AG09309 (cell line): ENCODE measurements at regions not wholly inside any gene's neighbourhood (a gene's known extent, or its start where the extent isn't known, plus 50 kb on each side); places are given as distances from the start of the nearest gene placed in this dataset.
A peak's percentile ranks its signal among the peaks of the same experiment; 100 is the strongest.

Experiments used
- DNase-seq: peaks from one replicate; pipeline ENCODE4 v3.0.0-alpha.2; 2010; ENCODE audit warnings: low read depth
- H3K4me3 ChIP-seq: 2 replicates; pipeline ENCODE4 v1.5.1; 2011; ENCODE audit warnings: mild to moderate bottlenecking, low read depth, low read length, moderate library complexity; ENCODE audit not compliant: control insufficient read depth
- TF ChIP-seq, protein P1 (sequence below): IDR thresholded peaks from 2 replicates; pipeline ENCODE4 v1.5.1; 2011; ENCODE audit warnings: mild to moderate bottlenecking, low read depth, low read length, inconsistent platforms; ENCODE audit not compliant: insufficient read depth, control insufficient read depth; ENCODE audit errors: missing control alignments

DNA sequence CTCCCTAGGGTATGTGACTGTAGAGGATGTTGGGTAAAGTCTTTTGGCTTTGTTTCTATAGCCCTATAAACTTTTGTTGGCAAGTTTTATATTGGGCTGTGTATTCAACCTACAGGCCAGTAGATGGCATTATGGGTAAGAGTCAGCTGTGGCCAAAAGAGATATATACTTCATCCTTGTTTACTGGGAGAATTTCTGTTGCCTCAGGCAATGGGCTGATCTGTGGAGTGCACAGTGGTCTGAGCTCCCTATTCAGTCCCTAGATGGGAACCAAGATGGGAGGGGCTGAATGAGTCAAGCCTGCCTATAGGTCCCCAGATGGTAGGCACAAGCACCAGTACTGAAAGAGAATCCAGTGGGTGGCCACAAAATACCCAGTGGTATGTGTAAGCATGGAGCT lies 580.6 kb downstream of the EPHA5 start:
- H3K4me3 ChIP-seq, result no peak overlapping the region
- no peak for DNase-seq
- TF ChIP-seq, protein P1, sequence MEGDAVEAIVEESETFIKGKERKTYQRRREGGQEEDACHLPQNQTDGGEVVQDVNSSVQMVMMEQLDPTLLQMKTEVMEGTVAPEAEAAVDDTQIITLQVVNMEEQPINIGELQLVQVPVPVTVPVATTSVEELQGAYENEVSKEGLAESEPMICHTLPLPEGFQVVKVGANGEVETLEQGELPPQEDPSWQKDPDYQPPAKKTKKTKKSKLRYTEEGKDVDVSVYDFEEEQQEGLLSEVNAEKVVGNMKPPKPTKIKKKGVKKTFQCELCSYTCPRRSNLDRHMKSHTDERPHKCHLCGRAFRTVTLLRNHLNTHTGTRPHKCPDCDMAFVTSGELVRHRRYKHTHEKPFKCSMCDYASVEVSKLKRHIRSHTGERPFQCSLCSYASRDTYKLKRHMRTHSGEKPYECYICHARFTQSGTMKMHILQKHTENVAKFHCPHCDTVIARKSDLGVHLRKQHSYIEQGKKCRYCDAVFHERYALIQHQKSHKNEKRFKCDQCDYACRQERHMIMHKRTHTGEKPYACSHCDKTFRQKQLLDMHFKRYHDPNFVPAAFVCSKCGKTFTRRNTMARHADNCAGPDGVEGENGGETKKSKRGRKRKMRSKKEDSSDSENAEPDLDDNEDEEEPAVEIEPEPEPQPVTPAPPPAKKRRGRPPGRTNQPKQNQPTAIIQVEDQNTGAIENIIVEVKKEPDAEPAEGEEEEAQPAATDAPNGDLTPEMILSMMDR, result peak; percentile 8

DNA sequence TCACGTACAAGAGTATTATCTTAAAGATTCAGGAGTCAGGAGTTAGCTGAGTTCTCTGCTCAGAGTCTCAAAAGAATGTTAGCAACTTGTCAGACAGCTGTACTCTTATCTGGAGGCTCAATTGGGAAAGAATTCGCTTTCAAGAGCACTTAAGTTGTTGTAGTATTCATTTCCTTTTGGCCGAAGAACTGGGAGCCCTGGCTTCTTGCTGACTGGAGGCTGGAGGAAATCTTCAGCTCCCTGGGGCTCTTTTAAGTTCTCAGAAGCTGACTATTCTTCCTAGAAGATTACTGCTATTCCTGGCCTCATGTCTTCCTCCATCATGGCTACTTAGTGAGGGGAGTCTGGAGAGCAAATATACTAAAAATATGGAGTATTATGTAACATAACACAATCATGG lies 587.2 kb downstream of the EPHA5 start:
- no peak for DNase-seq
- TF ChIP-seq, protein P1, result no peak
- no peak overlapping the region for H3K4me3 ChIP-seq

DNA sequence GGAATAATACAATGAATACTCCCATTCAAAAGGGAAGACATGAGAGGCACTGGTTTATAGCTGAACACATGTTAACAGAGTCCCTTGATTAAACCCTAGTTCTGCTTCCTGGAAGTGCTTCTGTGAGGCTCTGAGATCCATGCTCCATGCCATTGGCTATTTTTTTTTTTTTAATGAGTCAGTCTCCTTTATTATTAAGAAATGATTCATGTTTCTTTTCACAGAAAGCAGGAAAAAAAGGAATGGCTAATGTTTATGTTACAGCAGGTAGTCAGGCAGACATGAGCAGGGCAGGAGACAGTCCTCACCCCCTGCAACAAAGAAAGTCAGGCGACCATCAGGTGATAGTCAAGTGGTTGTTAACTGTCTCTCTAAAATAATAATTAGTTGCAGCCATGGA lies 598.7 kb downstream of the EPHA5 start:
- DNase-seq, result no peak
- H3K4me3 ChIP-seq, result no peak overlapping the region
- TF ChIP-seq, protein P1, result no peak

DNA sequence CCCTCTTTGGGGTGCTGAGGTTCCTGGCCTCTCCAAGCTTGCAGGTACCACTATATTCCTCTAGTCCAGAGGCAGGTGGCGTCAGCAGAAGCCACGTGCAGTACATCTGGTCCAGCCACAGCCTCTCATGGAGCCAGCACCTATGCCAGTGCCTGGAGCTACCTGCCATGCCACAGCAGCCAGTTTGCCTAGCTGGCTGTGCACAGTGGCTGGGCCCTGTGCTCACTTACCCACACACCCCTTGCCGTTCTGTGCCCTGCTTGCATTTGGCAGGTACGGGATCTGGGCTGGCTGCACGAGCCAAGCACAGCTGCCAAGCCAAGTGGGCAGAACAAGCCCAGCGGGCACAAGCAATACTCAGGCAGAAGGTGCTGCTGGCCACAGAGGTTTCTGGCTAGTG lies 601.1 kb downstream of the EPHA5 start:
- H3K4me3 ChIP-seq, result no peak overlapping the region
- no peak for DNase-seq
- TF ChIP-seq, protein P1, result no peak

DNA sequence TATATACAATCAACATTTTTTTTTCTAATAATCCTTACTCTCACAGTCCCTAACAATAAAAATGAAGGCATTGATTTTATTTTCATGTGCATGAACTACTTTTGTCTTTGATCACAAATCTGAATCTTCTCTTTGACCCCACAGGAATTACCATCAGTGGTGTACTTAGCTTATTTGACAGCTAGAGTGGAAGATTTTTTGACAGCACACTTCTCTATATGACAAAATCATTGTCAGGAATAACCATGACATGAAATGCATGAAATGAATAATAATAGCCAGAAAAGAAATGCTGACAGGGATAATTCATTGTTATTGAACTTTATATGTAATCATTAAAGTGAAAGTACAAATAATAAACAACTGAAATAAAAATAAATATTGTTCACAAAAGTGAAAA lies 604.2 kb downstream of the EPHA5 start:
- no peak for DNase-seq
- TF ChIP-seq, protein P1, result no peak
- H3K4me3 ChIP-seq, result no peak overlapping the region

DNA sequence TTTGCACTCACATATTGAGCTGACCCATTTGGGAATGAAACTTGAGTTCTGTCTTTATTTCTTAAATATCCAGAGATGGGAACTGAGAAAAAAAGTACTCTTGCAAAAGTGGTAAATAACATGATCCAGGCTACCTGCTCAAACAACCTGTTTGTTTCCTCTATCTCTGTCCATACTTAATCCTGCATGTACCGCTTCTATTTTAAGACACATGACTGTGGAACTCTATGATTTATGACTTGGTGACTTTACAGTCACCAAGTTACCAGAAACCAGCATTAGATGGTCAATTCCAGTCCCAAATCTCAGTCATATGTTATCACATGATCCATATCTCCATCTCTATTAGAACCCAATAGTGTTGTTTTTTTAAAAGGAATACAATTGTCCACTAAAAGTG lies 606.7 kb downstream of the EPHA5 start:
- DNase-seq, result no peak
- TF ChIP-seq, protein P1, result no peak
- H3K4me3 ChIP-seq, result no peak overlapping the region

DNA sequence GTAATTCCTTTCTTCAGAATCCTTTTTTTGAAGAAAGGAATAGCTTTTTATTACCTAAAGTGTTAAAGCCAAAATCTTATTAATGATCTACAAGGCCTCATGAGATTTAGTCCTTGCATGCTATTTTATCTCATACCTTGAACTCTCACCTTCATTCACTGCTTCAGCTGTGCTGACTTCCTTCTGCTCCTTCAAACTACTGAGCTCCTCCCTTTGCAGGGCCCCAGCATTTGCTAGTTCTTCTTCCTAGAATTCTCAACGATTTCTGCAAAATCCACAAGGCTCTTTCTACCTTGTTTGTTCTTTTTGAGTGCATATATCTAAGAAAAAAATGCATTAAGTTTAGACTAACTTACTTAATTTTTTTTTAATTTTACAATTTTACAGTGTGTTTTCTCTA lies 619.5 kb downstream of the EPHA5 start:
- no peak overlapping the region for H3K4me3 ChIP-seq
- TF ChIP-seq, protein P1, result no peak
- no peak for DNase-seq
